HepG2 (cell line): ENCODE measurements at regions not wholly inside any gene's neighbourhood (a gene's known extent, or its start where the extent isn't known, plus 50 kb on each side); places are given as distances from the start of the nearest gene placed in this dataset.

Source experiments
- ATAC-seq: fragments of 200-7000 bp; cut with Tn5 transposase; 3 replicates; pipeline ENCODE4 v1.9.1; 2020; ENCODE audit warnings: mild to moderate bottlenecking, moderate library complexity
- BruUV-seq: library from RNA; stranded (reverse); fragments of 400-500 nt; replicated peaks from 2 replicates; lab custom pipeline; 2021; lab: Mats Ljungman, UMichigan
- CTCF ChIA-PET: fragments of 300-600 bp; formaldehyde crosslinking; extraction: SDS; loops from one replicate; lab custom pipeline; 2021; ENCODE audit warnings: low total read pairs, inconsistent platforms, low intra/inter-chr PET ratio; lab: Yijun Ruan, JAX
- POLR2A ChIA-PET: fragments of 350-600 bp; sonication (Branson Sonifier 250); formaldehyde crosslinking; loops from one replicate; lab custom pipeline; 2020; ENCODE audit warnings: antibody characterized with exemption, inconsistent platforms; lab: Yijun Ruan, JAX
- DNase-seq: peaks from one replicate; pipeline ENCODE4 v3.0.0-alpha.2; 2015; ENCODE audit warnings: low spot score
- FAIRE-seq: peaks from 3 replicates; lab custom pipeline; 2011; peaks lifted over from hg19 to GRCh38; lab: Jason Lieb, UNC
- H2AFZ ChIP-seq: one replicate; pipeline ENCODE4 v1.6.1; 2011; ENCODE audit warnings: low read length, inconsistent platforms
- H3K27ac ChIP-seq: fragments of 300-600 bp; 3 replicates; pipeline ENCODE4 v1.8.0; 2011; ENCODE audit warnings: mixed run types, mild to moderate bottlenecking, mixed read lengths, low read length, inconsistent platforms; ENCODE audit not compliant: insufficient read depth; ENCODE audit errors: extremely low read length
- H3K27me3 ChIP-seq, 2 experiments: fragments of 200-600 bp in 1 of 2; 2 replicates in 1 of 2; 3 replicates in 1 of 2; pipeline versions ENCODE4 v1.6.0 to v1.8.0; 2011; ENCODE audit warnings: low read length in 2 of 2, mild to moderate bottlenecking in 2 of 2, moderate library complexity in 2 of 2, inconsistent platforms in 1 of 2; ENCODE audit not compliant: insufficient read depth in 2 of 2, control insufficient read depth in 1 of 2
- H3K36me3 ChIP-seq, 2 experiments: fragments of 200-600 bp in 1 of 2; replicated peaks in 1 of 2; 2 replicates in 1 of 2; 3 replicates in 1 of 2; pipeline versions ENCODE4 v1.5.1 to v1.8.0; 2011; ENCODE audit warnings: low read length in 2 of 2, inconsistent platforms in 1 of 2; ENCODE audit not compliant: insufficient read depth in 2 of 2, control insufficient read depth in 1 of 2
- H3K4me1 ChIP-seq: 2 replicates; pipeline ENCODE4 v1.5.1; 2012; ENCODE audit warnings: low read length, inconsistent platforms; ENCODE audit not compliant: insufficient read depth
- H3K4me2 ChIP-seq: 2 replicates; pipeline ENCODE4 v1.6.0; 2011; ENCODE audit warnings: low read depth, low read length, inconsistent platforms
- H3K4me3 ChIP-seq, 3 experiments: fragments of 200-600 bp in 1 of 3; sonication (generic), shearing (Covaris generic) in 1 of 3; replicated peaks in 1 of 3; 2 replicates each; pipeline ENCODE4 v1.5.1; 2011 to 2016; ENCODE audit warnings: low read length in 3 of 3, inconsistent platforms in 2 of 3, low read depth in 2 of 3, mild to moderate bottlenecking in 2 of 3, control low read depth in 1 of 3, mixed read lengths in 1 of 3; ENCODE audit not compliant: insufficient read depth in 1 of 3
- H3K79me2 ChIP-seq: one replicate; pipeline ENCODE4 v1.6.1; 2011; ENCODE audit warnings: low read length, inconsistent platforms; ENCODE audit not compliant: insufficient read depth
- H3K9ac ChIP-seq: 2 replicates; pipeline ENCODE4 v1.6.0; 2011; ENCODE audit warnings: mild to moderate bottlenecking, low read depth, low read length, inconsistent platforms; ENCODE audit not compliant: insufficient read depth
- H3K9me3 ChIP-seq: 2 replicates; pipeline ENCODE4 v1.5.1; 2012; ENCODE audit warnings: mild to moderate bottlenecking, low read length
- H4K20me1 ChIP-seq: 2 replicates; pipeline ENCODE4 v1.6.0; 2011; ENCODE audit warnings: inconsistent platforms, mild to moderate bottlenecking, low read length, moderate library complexity; ENCODE audit not compliant: insufficient read depth
- RXRA ChIP-seq: sonication (generic); formaldehyde crosslinking; IDR thresholded peaks from 2 replicates; pipeline ENCODE4 v1.5.1; 2020; ENCODE audit warnings: missing genetic modification reagents
- ZNF780A ChIP-seq: sonication (generic); formaldehyde crosslinking; IDR thresholded peaks from 2 replicates; pipeline ENCODE4 v1.8.0; 2022; ENCODE audit warnings: mild to moderate bottlenecking, missing genetic modification reagents, moderate library complexity
- WGBS: methylation state at CpG from one replicate; pipeline ENCODE4 v1.1.6; 2017; ENCODE audit warnings: low lambda C conversion rate; 5-methylcytosine and 5-hydroxymethylcytosine counted together
- in situ Hi-C: cut with HindIII; loops from 2 replicates; pipeline ENCODE4 v1.10.0; 2017; ENCODE audit warnings: low pct_unique_long_range_greater_than_20kb; ENCODE audit not compliant: extremely low pct_ligation_motif_present
- intact Hi-C: fragments of 100-400 bp; cut with micrococcal nuclease; formaldehyde crosslinking; loops from one replicate; pipeline ENCODE4 v1.10.0; 2022; ENCODE audit not compliant: unreplicated experiment
- TF ChIP-seq, protein P1 (sequence below): sonication (generic); formaldehyde crosslinking; IDR thresholded peaks from 2 replicates; pipeline ENCODE4 v1.4.0; 2020; ENCODE audit warnings: missing genetic modification reagents
- TF ChIP-seq, protein P2 (sequence below): sonication (generic); formaldehyde crosslinking; IDR thresholded peaks from 2 replicates; pipeline ENCODE4 v1.5.1; 2020; ENCODE audit warnings: mild to moderate bottlenecking, missing genetic modification reagents, borderline replicate concordance

DNA sequence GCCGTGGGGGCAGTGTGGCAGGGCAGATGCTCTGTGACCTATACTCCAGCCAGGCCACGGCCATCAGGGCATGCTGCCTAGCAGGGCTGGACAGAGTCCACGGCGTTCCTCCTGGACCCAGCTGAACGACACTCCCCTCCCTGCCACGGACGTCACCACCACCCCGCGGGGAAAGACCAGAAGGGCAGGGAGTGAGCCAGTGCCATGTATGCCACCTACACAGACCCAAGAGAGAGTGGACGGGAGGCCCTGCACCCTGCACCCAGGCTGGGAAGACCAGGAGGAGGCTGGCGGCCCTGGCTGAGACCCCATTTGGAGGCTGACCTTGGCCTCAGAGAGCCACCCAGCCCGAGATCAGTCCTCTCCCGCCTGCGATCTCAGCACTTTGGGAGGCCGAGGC lies 101.9 kb downstream of the FAM53A start:
- DNase-seq (no peak), FAIRE-seq (no peak), ATAC-seq (no peak)
- POLR2A ChIA-PET: no interaction called here
- intact Hi-C loops (no loop called here), in situ Hi-C loops (no loop called here)
- Histone ChIP-seq H3K9ac (no peak overlapping the region), H3K27me3 (peaks cover 9 to 32% of the 10 kb centered on the region in 2 experiments; a peak in 4 of 5 replicates), H3K4me3 (no peak overlapping the region), H3K9me3 (no peaks in the 10 kb centered on the region), H3K27ac (no peak overlapping the region), H3K4me1 (peaks cover 7% of the 10 kb centered on the region; the same call in 1 of the 2 replicates), H4K20me1 (no peaks in the 10 kb centered on the region), H3K36me3 (no peaks in the 10 kb centered on the region), H3K79me2 (no peaks in the 10 kb centered on the region), H3K4me2 (no peak overlapping the region; the same call in 1 of the 2 replicates), H2AFZ (no peak overlapping the region)
- TF ChIP-seq, protein P1, sequence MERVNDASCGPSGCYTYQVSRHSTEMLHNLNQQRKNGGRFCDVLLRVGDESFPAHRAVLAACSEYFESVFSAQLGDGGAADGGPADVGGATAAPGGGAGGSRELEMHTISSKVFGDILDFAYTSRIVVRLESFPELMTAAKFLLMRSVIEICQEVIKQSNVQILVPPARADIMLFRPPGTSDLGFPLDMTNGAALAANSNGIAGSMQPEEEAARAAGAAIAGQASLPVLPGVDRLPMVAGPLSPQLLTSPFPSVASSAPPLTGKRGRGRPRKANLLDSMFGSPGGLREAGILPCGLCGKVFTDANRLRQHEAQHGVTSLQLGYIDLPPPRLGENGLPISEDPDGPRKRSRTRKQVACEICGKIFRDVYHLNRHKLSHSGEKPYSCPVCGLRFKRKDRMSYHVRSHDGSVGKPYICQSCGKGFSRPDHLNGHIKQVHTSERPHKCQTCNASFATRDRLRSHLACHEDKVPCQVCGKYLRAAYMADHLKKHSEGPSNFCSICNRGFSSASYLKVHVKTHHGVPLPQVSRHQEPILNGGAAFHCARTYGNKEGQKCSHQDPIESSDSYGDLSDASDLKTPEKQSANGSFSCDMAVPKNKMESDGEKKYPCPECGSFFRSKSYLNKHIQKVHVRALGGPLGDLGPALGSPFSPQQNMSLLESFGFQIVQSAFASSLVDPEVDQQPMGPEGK (CRISPR knock-in tag): no peak
- TF ChIP-seq RXRA (no peak), ZNF780A (CRISPR knock-in tag) (no peak)
- TF ChIP-seq, protein P2, sequence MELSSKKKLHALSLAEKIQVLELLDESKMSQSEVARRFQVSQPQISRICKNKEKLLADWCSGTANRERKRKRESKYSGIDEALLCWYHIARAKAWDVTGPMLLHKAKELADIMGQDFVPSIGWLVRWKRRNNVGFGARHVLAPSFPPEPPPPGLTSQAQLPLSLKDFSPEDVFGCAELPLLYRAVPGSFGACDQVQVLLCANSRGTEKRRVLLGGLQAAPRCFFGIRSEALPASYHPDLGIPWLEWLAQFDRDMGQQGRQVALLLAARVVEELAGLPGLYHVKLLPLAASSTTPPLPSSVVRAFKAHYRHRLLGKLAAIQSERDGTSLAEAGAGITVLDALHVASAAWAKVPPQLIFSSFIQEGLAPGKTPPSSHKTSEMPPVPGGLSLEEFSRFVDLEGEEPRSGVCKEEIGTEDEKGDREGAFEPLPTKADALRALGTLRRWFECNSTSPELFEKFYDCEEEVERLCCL (CRISPR knock-in tag): no peak
- CTCF ChIA-PET: no interaction called here
- 13% methylated on average over 8 of the region's 15 CpGs for WGBS
- BruUV-seq: no TSS peak
